Skeletal muscle satellite cell (primary cell): ENCODE measurements at regions not wholly inside any gene's neighbourhood (a gene's known extent, or its start where the extent isn't known, plus 50 kb on each side); places are given as distances from the start of the nearest gene placed in this dataset.
"Not testable (repeated sequence)": the region's sequence is repeated elsewhere in the genome, so short reads cannot be mapped to it uniquely, and the experiment has no call there.

Experiments used
- H3K27me3 ChIP-seq: 2 replicates; pipeline ENCODE4 v1.7.0; 2013; ENCODE audit warnings: low read length; ENCODE audit not compliant: control insufficient read depth, insufficient read depth
- H3K36me3 ChIP-seq: 2 replicates; pipeline ENCODE4 v1.7.0; 2013; ENCODE audit warnings: mild to moderate bottlenecking, control low read depth, low read length; ENCODE audit not compliant: insufficient read depth
- H3K4me1 ChIP-seq: 2 replicates; pipeline ENCODE4 v1.7.0; 2013; ENCODE audit warnings: low read length; ENCODE audit not compliant: control insufficient read depth, insufficient read depth
- H3K4me2 ChIP-seq: 2 replicates; pipeline ENCODE4 v1.7.0; 2013; ENCODE audit warnings: mild to moderate bottlenecking, low read length
- H3K4me3 ChIP-seq: 2 replicates; pipeline ENCODE4 v1.7.0; 2013; ENCODE audit warnings: low read length
- H3K9ac ChIP-seq: 2 replicates; pipeline ENCODE4 v1.7.0; 2013; ENCODE audit warnings: mild to moderate bottlenecking, low read depth, low read length, moderate library complexity
- H3K9me3 ChIP-seq: replicated peaks from 2 replicates; pipeline ENCODE4 v1.7.0; 2013; ENCODE audit warnings: mild to moderate bottlenecking, control low read depth, low read length

GRCh38 chr6:112939563-112939962 is 592.4 kb downstream of the RFPL4B start:
- Histone ChIP-seq H3K9me3 (no peaks in the 10 kb centered on the region), H3K4me3 (no peak overlapping the region), H3K4me2 (no peak overlapping the region), H3K27me3 (no peaks in the 10 kb centered on the region), H3K9ac (no peak overlapping the region), H3K36me3 (no peaks in the 10 kb centered on the region), H3K4me1 (peaks cover 5% of the 10 kb centered on the region)

- Histone ChIP-seq H3K9ac (no peak overlapping the region), H3K9me3 (no peaks in the 10 kb centered on the region)
Observed at GRCh38 chr6:112941613-112942012, 594.5 kb downstream of the RFPL4B start.

GRCh38 chr6:112946051-112946450 is 598.9 kb downstream of the RFPL4B start:
- Histone ChIP-seq H3K9ac (no peak overlapping the region), H3K27me3 (no peaks in the 10 kb centered on the region), H3K9me3 (no peaks in the 10 kb centered on the region), H3K4me1 (no peaks in the 10 kb centered on the region), H3K4me2 (no peak overlapping the region), H3K4me3 (no peak overlapping the region), H3K36me3 (no peaks in the 10 kb centered on the region)

More at GRCh38 chr6:112941613-112942012, 594.5 kb downstream of the RFPL4B start:
- Histone ChIP-seq H3K27me3 (no peaks in the 10 kb centered on the region), H3K4me2 (no peak overlapping the region), H3K4me3 (no peak overlapping the region), H3K4me1 (no peaks in the 10 kb centered on the region), H3K36me3 (no peaks in the 10 kb centered on the region)

GRCh38 chr6:112947507-112947906 is 600.4 kb downstream of the RFPL4B start:
- Histone ChIP-seq H3K4me1 (no peaks in the 10 kb centered on the region), H3K4me2 (no peak overlapping the region), H3K9me3 (no peaks in the 10 kb centered on the region), H3K36me3 (no peaks in the 10 kb centered on the region), H3K9ac (no peak overlapping the region), H3K4me3 (no peak overlapping the region), H3K27me3 (no peaks in the 10 kb centered on the region)

- H3K9me3 ChIP-seq: no peaks in the 10 kb centered on the region
- peaks cover 5% of the 10 kb centered on the region for H3K4me1 ChIP-seq
- no peak overlapping the region for H3K9ac ChIP-seq
- H3K4me2 ChIP-seq: no peak overlapping the region
- no peak overlapping the region for H3K4me3 ChIP-seq
- no peaks in the 10 kb centered on the region for H3K27me3 ChIP-seq
- H3K36me3 ChIP-seq: no peaks in the 10 kb centered on the region
Observed at GRCh38 chr6:112951829-112952228, 604.7 kb downstream of the RFPL4B start.

- not testable (repeated sequence) for H3K27me3 ChIP-seq, H3K36me3 ChIP-seq, H3K9me3 ChIP-seq, H3K9ac ChIP-seq, H3K4me2 ChIP-seq, H3K4me3 ChIP-seq
- peaks cover 12% of the 10 kb centered on the region for H3K4me1 ChIP-seq
Observed at GRCh38 chr6:112955743-112956142, 608.6 kb downstream of the RFPL4B start.

- Histone ChIP-seq H3K4me2 (peak overlapping the region; percentile 15), H3K27me3 (no peaks in the 10 kb centered on the region), H3K36me3 (no peaks in the 10 kb centered on the region), H3K4me3 (no peak overlapping the region), H3K4me1 (peaks cover 12% of the 10 kb centered on the region), H3K9me3 (no peaks in the 10 kb centered on the region), H3K9ac (no peak overlapping the region)
Observed at GRCh38 chr6:112956696-112957535, 609.8 kb downstream of the RFPL4B start.

GRCh38 chr6:112957536-112957916 is 610.4 kb downstream of the RFPL4B start:
- H3K4me1 ChIP-seq: peaks cover 12% of the 10 kb centered on the region
- no peaks in the 10 kb centered on the region for H3K9me3 ChIP-seq
- H3K36me3 ChIP-seq: no peaks in the 10 kb centered on the region
- no peak overlapping the region for H3K4me2 ChIP-seq
- no peak overlapping the region for H3K4me3 ChIP-seq
- no peaks in the 10 kb centered on the region for H3K27me3 ChIP-seq
- H3K9ac ChIP-seq: no peak overlapping the region

- not testable (repeated sequence) for H3K9ac ChIP-seq, H3K4me3 ChIP-seq, H3K4me2 ChIP-seq, H3K36me3 ChIP-seq, H3K9me3 ChIP-seq, H3K27me3 ChIP-seq
- peaks cover 12% of the 10 kb centered on the region for H3K4me1 ChIP-seq
Observed at GRCh38 chr6:112960130-112960529, 613.0 kb downstream of the RFPL4B start.

- no peak overlapping the region for H3K4me2 ChIP-seq
- no peaks in the 10 kb centered on the region for H3K27me3 ChIP-seq
Observed at GRCh38 chr6:112967974-112968373, 620.8 kb downstream of the RFPL4B start.

GRCh38 chr6:112971651-112972050 is 624.5 kb downstream of the RFPL4B start:
- no peaks in the 10 kb centered on the region for H3K9me3 ChIP-seq
- H3K4me1 ChIP-seq: no peaks in the 10 kb centered on the region
- H3K36me3 ChIP-seq: no peaks in the 10 kb centered on the region
- no peak overlapping the region for H3K4me2 ChIP-seq
- H3K9ac ChIP-seq: no peak overlapping the region
- H3K4me3 ChIP-seq: no peak overlapping the region
- no peaks in the 10 kb centered on the region for H3K27me3 ChIP-seq

More at GRCh38 chr6:112967974-112968373, 620.8 kb downstream of the RFPL4B start:
- no peaks in the 10 kb centered on the region for H3K4me1 ChIP-seq
- H3K4me3 ChIP-seq: no peak overlapping the region
- no peaks in the 10 kb centered on the region for H3K9me3 ChIP-seq
- no peaks in the 10 kb centered on the region for H3K36me3 ChIP-seq
- H3K9ac ChIP-seq: no peak overlapping the region

- not testable (repeated sequence) for H3K4me3 ChIP-seq, H3K9ac ChIP-seq, H3K9me3 ChIP-seq, H3K36me3 ChIP-seq, H3K4me2 ChIP-seq, H3K27me3 ChIP-seq, H3K4me1 ChIP-seq
Observed at GRCh38 chr6:112974931-112975330, 627.8 kb downstream of the RFPL4B start.
